ENCODE measurements at regions not wholly inside any gene's neighbourhood (a gene's known extent, or its start where the extent isn't known, plus 50 kb on each side); places are given as distances from the start of the nearest gene placed in this dataset.
"Not testable (repeated sequence)": the region's sequence is repeated elsewhere in the genome, so short reads cannot be mapped to it uniquely, and the experiment has no call there.

DNA sequence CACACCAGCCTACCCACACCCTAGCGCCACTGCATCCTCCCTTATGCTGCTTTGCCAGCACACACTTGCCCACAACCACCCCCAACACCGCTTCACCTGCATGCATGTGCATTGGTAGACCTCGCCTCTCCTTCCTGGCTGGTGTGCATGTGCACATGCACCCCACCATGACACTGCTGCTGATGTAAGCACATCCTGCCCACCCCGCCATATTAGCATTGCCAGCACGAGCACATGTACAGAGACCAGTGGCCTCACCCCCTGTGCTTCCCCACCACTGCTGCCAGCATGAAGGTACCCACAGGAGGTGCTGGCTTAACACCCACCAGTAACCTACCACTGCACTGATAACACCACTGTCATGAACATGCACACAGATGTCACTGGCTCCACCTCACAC lies 218.2 kb downstream of the SLCO4C1 start:
- no peaks in the 10 kb centered on the region for H3K36me3 ChIP-seq
- H3K4me3 ChIP-seq: no peak overlapping the region
- H3K9me3 ChIP-seq (ENCODE audit: low read depth): no peaks in the 10 kb centered on the region
- H3K27me3 ChIP-seq: no peaks in the 10 kb centered on the region
- H3K4me1 ChIP-seq (ENCODE audit: low read depth): no peaks in the 10 kb centered on the region
- no peak overlapping the region for H3K27ac ChIP-seq
- no peak for DNase-seq (ENCODE audit: low read depth in 1 of 2, low spot score in 1 of 2)
- TF ChIP-seq, protein P1, sequence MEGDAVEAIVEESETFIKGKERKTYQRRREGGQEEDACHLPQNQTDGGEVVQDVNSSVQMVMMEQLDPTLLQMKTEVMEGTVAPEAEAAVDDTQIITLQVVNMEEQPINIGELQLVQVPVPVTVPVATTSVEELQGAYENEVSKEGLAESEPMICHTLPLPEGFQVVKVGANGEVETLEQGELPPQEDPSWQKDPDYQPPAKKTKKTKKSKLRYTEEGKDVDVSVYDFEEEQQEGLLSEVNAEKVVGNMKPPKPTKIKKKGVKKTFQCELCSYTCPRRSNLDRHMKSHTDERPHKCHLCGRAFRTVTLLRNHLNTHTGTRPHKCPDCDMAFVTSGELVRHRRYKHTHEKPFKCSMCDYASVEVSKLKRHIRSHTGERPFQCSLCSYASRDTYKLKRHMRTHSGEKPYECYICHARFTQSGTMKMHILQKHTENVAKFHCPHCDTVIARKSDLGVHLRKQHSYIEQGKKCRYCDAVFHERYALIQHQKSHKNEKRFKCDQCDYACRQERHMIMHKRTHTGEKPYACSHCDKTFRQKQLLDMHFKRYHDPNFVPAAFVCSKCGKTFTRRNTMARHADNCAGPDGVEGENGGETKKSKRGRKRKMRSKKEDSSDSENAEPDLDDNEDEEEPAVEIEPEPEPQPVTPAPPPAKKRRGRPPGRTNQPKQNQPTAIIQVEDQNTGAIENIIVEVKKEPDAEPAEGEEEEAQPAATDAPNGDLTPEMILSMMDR (IDR thresholded peaks at IDR 0.05; ENCODE audit: low read depth, low read length): no peak

GRCh38 chr5:102069974-102070373 lies 226.1 kb downstream of the SLCO4C1 start:
- Histone ChIP-seq H3K4me1 (ENCODE audit: low read depth) (no peaks in the 10 kb centered on the region), H3K36me3 (no peaks in the 10 kb centered on the region)
- TF ChIP-seq, protein P1 (IDR thresholded peaks at IDR 0.05; ENCODE audit: low read depth, low read length): no peak

DNA sequence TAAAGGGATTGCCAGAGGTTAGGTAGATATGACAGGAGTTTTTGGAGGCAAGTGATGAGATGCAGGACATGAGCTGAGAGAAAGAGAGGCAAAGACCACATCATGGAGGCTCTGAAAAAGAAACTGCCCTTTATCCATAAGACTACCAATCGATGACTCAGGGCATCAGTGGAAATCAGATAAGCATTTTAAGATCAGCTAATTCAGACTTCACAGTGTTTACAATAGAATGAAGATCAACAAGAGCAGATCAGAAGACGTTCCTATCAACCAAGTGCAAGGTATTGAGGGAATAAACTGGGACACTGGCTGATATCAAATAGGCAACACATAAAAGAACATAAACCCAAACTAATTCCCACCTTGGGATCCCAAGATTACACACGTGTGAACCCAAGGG lies 227.2 kb downstream of the SLCO4C1 start:
- no peak overlapping the region for H3K4me3 ChIP-seq
- H3K27me3 ChIP-seq: no peaks in the 10 kb centered on the region
- no peaks in the 10 kb centered on the region for H3K36me3 ChIP-seq
- H3K27ac ChIP-seq: no peak overlapping the region
- no peaks in the 10 kb centered on the region for H3K4me1 ChIP-seq (ENCODE audit: low read depth)
- no peak for DNase-seq (ENCODE audit: low read depth in 1 of 2, low spot score in 1 of 2)
- TF ChIP-seq, protein P1 (IDR thresholded peaks at IDR 0.05; ENCODE audit: low read depth, low read length): no peak
- H3K9me3 ChIP-seq (ENCODE audit: low read depth): no peaks in the 10 kb centered on the region

More at GRCh38 chr5:102069974-102070373, 226.1 kb downstream of the SLCO4C1 start:
- no peak overlapping the region for H3K4me3 ChIP-seq
- DNase-seq (ENCODE audit: low read depth in 1 of 2, low spot score in 1 of 2): no peak
- H3K27me3 ChIP-seq: no peaks in the 10 kb centered on the region
- no peak overlapping the region for H3K27ac ChIP-seq
- H3K9me3 ChIP-seq (ENCODE audit: low read depth): no peaks in the 10 kb centered on the region

DNA sequence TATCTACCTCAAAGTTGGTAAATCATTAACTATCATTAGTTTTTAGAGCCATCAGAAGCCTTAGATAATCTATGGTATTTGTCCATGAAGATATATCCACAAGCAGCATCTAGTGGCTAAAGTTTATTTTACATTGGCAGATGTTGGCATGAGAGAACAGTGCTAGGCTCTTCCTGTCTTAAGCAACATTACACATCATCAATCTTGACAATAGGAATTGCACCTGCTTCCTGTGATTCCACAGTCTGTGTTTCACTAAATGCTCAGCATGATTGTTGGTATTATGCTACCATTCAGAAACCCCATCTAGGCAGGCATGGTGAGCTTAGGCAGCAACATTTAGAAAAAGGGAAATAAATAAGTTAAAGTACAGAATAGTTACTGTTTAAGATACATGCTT lies 246.6 kb downstream of the SLCO4C1 start:
- Histone ChIP-seq H3K36me3 (no peaks in the 10 kb centered on the region), H3K9me3 (ENCODE audit: low read depth) (no peaks in the 10 kb centered on the region)

GRCh38 chr5:102048940-102049339 lies 247.1 kb downstream of the SLCO4C1 start:
- no peak for DNase-seq (ENCODE audit: low read depth in 1 of 2, low spot score in 1 of 2)
- H3K9me3 ChIP-seq (ENCODE audit: low read depth): no peaks in the 10 kb centered on the region
- no peak overlapping the region for H3K27ac ChIP-seq
- no peak overlapping the region for H3K4me3 ChIP-seq
- no peaks in the 10 kb centered on the region for H3K4me1 ChIP-seq (ENCODE audit: low read depth)
- TF ChIP-seq, protein P1 (IDR thresholded peaks at IDR 0.05; ENCODE audit: low read depth, low read length): no peak
- no peaks in the 10 kb centered on the region for H3K27me3 ChIP-seq
- no peaks in the 10 kb centered on the region for H3K36me3 ChIP-seq

More for the DNA sequence above, 246.6 kb downstream of the SLCO4C1 start:
- H3K27me3 ChIP-seq: no peaks in the 10 kb centered on the region
- H3K4me1 ChIP-seq (ENCODE audit: low read depth): no peaks in the 10 kb centered on the region
- H3K4me3 ChIP-seq: no peak overlapping the region
- DNase-seq (ENCODE audit: low read depth in 1 of 2, low spot score in 1 of 2): no peak
- H3K27ac ChIP-seq: no peak overlapping the region
- TF ChIP-seq, protein P1 (IDR thresholded peaks at IDR 0.05; ENCODE audit: low read depth, low read length): no peak

DNA sequence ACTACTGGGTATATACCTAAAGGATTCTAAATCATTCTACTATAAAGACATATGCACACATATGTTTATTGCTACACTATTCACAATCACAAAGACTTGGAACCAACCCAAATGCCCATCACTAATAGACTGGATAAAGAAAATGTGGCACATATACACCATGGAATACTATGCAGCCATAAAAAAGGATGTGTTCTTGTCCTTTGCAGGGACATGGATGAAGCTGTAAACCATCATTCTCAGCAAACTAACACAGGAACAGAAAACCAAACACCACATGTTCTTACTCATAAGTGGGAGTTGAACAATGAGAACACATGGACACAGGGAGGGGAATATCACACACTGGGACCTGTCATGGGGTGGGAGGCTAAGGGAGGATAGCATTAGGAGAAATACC lies 249.0 kb downstream of the SLCO4C1 start:
- not testable (repeated sequence) for H3K4me3 ChIP-seq; H3K36me3 ChIP-seq; H3K9me3 ChIP-seq (ENCODE audit: low read depth); H3K4me1 ChIP-seq (ENCODE audit: low read depth); DNase-seq (ENCODE audit: low read depth in 1 of 2, low spot score in 1 of 2); H3K27me3 ChIP-seq; H3K27ac ChIP-seq

Data from cardiac muscle cell (in vitro differentiated cells and primary cell).